NB4 (cell line): ENCODE measurements at regions not wholly inside any gene's neighbourhood (a gene's known extent, or its start where the extent isn't known, plus 50 kb on each side); places are given as distances from the start of the nearest gene placed in this dataset.

Experiments used
- TF ChIP-seq, protein P1 (sequence below): IDR thresholded peaks from 2 replicates; pipeline ENCODE4 v1.6.1; 2011; ENCODE audit warnings: low read depth, low read length
- TF ChIP-seq, protein P2 (sequence below): IDR thresholded peaks from one replicate; pipeline ENCODE4 v1.5.1; 2012; ENCODE audit warnings: low read depth, low read length

DNA sequence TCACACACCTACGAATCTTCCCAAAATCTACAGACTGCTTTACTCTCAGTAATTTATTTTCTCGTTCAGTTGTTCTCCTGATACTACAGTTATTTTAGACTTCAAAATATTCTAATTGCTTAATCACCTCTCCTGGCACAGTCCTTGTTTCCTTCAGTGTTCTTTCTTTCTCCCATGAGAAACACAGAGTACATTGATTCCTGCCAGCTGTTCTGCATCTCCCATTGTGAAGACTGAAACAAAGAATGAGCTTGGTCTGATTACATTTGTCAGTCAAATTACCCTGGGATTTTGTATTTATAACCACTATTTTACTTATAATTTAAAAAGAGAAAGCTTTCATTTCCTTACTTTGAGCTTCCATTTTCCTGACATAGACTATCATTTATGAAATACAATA lies 63.9 kb upstream of the TANK start:
- TF ChIP-seq, protein P1, sequence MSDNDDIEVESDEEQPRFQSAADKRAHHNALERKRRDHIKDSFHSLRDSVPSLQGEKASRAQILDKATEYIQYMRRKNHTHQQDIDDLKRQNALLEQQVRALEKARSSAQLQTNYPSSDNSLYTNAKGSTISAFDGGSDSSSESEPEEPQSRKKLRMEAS: no peak
- TF ChIP-seq, protein P2, sequence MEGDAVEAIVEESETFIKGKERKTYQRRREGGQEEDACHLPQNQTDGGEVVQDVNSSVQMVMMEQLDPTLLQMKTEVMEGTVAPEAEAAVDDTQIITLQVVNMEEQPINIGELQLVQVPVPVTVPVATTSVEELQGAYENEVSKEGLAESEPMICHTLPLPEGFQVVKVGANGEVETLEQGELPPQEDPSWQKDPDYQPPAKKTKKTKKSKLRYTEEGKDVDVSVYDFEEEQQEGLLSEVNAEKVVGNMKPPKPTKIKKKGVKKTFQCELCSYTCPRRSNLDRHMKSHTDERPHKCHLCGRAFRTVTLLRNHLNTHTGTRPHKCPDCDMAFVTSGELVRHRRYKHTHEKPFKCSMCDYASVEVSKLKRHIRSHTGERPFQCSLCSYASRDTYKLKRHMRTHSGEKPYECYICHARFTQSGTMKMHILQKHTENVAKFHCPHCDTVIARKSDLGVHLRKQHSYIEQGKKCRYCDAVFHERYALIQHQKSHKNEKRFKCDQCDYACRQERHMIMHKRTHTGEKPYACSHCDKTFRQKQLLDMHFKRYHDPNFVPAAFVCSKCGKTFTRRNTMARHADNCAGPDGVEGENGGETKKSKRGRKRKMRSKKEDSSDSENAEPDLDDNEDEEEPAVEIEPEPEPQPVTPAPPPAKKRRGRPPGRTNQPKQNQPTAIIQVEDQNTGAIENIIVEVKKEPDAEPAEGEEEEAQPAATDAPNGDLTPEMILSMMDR: no peak
